GM12892 (cell line): ENCODE measurements at regions not wholly inside any gene's neighbourhood (a gene's known extent, or its start where the extent isn't known, plus 50 kb on each side); places are given as distances from the start of the nearest gene placed in this dataset.

ENCODE experiments used
- POLR2AphosphoS5 ChIP-seq: IDR thresholded peaks from 2 replicates; pipeline ENCODE4 v1.6.1; 2011; ENCODE audit warnings: low read depth, low read length, control low read depth
- TAF1 ChIP-seq: IDR thresholded peaks from 2 replicates; pipeline ENCODE4 v1.6.1; 2011; ENCODE audit warnings: low read depth, mild to moderate bottlenecking, control low read depth, low read length, borderline replicate concordance

- TF ChIP-seq POLR2AphosphoS5 (no peak), TAF1 (no peak)
These were observed 105.3 kb downstream of the TMEM167A start for GRCh38 chr5:82971901-82972300.
